Neural crest cell (in vitro differentiated cells): ENCODE measurements at regions not wholly inside any gene's neighbourhood (a gene's known extent, or its start where the extent isn't known, plus 50 kb on each side); places are given as distances from the start of the nearest gene placed in this dataset.

Experiments
- DNase-seq: peaks from one replicate; pipeline ENCODE4 v3.0.0; 2021; ENCODE audit warnings: low read depth, mixed read lengths, low spot score
- H3K27ac Mint-ChIP-seq: one replicate; pipeline ENCODE4 v1.8.0; 2021; ENCODE audit warnings: mild to moderate bottlenecking, mixed read lengths; ENCODE audit not compliant: unreplicated experiment
- H3K27me3 Mint-ChIP-seq: 2 replicates; pipeline ENCODE4 v1.8.0; 2021; ENCODE audit warnings: low read depth, mild to moderate bottlenecking, mixed read lengths
- H3K36me3 Mint-ChIP-seq: 2 replicates; pipeline ENCODE4 v1.8.0; 2021; ENCODE audit warnings: low read depth, mild to moderate bottlenecking, mixed read lengths
- H3K4me1 Mint-ChIP-seq: 2 replicates; pipeline ENCODE4 v1.8.0; 2021; ENCODE audit warnings: mixed read lengths
- H3K4me3 Mint-ChIP-seq: one replicate; pipeline ENCODE4 v1.8.0; 2021; ENCODE audit warnings: mild to moderate bottlenecking, mixed read lengths
- H3K9me3 Mint-ChIP-seq: 2 replicates; pipeline ENCODE4 v1.8.0; 2021; ENCODE audit warnings: mixed read lengths
- CTCF ChIP-seq: fragments of 200-600 bp; sonication (generic); conservative IDR thresholded peaks from 2 replicates; pipeline ENCODE4 v1.5.0; 2021; ENCODE audit warnings: antibody characterized with exemption, mild to moderate bottlenecking

GRCh38 chr21:38917043-38917774 lies 111.5 kb downstream of the ETS2 start:
- H3K4me1 Mint-ChIP-seq, result no peaks in the 10 kb centered on the region
- H3K27ac Mint-ChIP-seq, result no peak overlapping the region
- H3K36me3 Mint-ChIP-seq, result no peaks in the 10 kb centered on the region
- no peak for DNase-seq
- H3K4me3 Mint-ChIP-seq, result no peak overlapping the region
- no peaks in the 10 kb centered on the region for H3K9me3 Mint-ChIP-seq
- no peak for TF ChIP-seq CTCF
- H3K27me3 Mint-ChIP-seq, result peaks cover 27% of the 10 kb centered on the region

DNA sequence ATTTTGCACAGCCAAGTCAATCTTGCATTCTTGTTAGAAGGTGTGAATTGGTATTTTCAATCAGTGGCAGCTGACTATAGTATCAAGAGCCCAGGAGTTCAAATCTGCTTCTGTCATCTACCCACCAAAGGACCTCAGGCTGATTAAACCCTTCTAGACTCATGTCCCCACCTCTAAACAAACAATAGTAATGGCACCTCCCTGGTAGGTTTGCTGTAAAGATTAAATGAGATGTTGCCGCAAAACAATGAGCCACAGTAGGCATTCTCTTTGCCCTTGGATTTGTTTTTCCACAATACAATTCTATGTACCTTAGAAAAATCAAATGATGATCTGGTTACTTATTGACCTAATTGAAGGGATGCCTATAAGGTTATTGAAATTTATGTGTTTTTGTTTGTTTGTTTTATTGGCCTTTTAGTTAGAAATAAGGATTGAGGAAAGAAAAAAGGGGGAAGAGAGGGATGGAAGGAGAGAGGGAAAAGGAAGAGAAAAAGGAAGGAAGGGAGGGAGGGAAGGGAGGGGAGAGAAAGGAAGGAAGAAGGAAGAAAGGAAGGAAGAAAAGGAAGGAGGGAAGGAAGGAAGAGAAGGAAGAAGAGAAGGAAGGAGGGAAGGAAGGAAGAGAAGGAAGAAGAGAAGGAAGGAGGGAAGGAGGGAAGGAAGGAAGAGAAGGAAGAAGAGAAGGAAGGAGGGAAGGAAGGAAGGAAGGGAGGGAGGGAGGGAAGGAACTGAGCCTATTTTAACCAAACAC lies 110.7 kb downstream of the ETS2 start:
- Mint-ChIP-seq H3K36me3 (no peaks in the 10 kb centered on the region), H3K27me3 (peaks cover 33% of the 10 kb centered on the region), H3K27ac (no peak overlapping the region), H3K9me3 (no peaks in the 10 kb centered on the region), H3K4me1 (no peaks in the 10 kb centered on the region), H3K4me3 (no peak overlapping the region)
- DNase-seq, result no peak
- no peak for TF ChIP-seq CTCF

DNA sequence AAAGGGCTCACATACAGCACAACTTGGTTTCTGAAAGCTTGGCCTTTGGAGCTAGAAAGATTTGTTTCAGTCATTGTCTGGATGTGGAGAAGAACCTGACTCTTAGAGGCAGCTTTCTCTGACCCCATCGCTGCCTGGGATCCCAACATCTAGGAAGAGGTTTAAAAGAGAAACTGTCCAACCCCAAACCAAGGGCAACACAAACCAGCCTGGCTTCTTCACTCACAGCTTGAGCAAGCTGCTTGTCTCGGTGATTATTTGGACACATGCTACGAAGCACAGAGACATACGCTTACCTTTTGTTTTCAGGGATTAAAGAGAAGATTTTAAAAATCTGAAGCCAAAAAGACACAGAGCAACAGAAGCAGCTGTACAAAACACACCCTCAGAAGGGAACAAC lies 109.8 kb downstream of the ETS2 start:
- TF ChIP-seq CTCF, result no peak
- DNase-seq, result no peak
- no peak overlapping the region for H3K27ac Mint-ChIP-seq
- H3K36me3 Mint-ChIP-seq, result no peaks in the 10 kb centered on the region
- no peak overlapping the region for H3K4me3 Mint-ChIP-seq
- H3K27me3 Mint-ChIP-seq, result peaks cover 30% of the 10 kb centered on the region
- H3K9me3 Mint-ChIP-seq, result no peaks in the 10 kb centered on the region
- no peaks in the 10 kb centered on the region for H3K4me1 Mint-ChIP-seq

GRCh38 chr21:38914528-38915293 lies 109.0 kb downstream of the ETS2 start:
- no peak for TF ChIP-seq CTCF
- no peak for DNase-seq
- Mint-ChIP-seq H3K4me1 (no peaks in the 10 kb centered on the region), H3K27me3 (peaks cover 30% of the 10 kb centered on the region), H3K9me3 (no peaks in the 10 kb centered on the region), H3K27ac (no peak overlapping the region), H3K4me3 (no peak overlapping the region), H3K36me3 (no peaks in the 10 kb centered on the region)

GRCh38 chr21:38913893-38914527 lies 108.3 kb downstream of the ETS2 start:
- Mint-ChIP-seq H3K36me3 (no peaks in the 10 kb centered on the region), H3K4me1 (no peaks in the 10 kb centered on the region)
- TF ChIP-seq CTCF, result no peak

More at GRCh38 chr21:38913893-38914527, 108.3 kb downstream of the ETS2 start:
- peaks cover 30% of the 10 kb centered on the region for H3K27me3 Mint-ChIP-seq
- DNase-seq, result no peak
- no peak overlapping the region for H3K27ac Mint-ChIP-seq
- H3K9me3 Mint-ChIP-seq, result no peaks in the 10 kb centered on the region
- H3K4me3 Mint-ChIP-seq, result no peak overlapping the region
